RWPE1 (cell line): ENCODE measurements at regions not wholly inside any gene's neighbourhood (a gene's known extent, or its start where the extent isn't known, plus 50 kb on each side); places are given as distances from the start of the nearest gene placed in this dataset.

ENCODE experiments used
- CTCF ChIA-PET: fragments of 350-600 bp; sonication (Branson Sonifier 250); formaldehyde crosslinking; extraction: SDS; loops from one replicate; lab custom pipeline; 2021; lab: Yijun Ruan, JAX
- POLR2A ChIA-PET: fragments of 400-600 bp; formaldehyde crosslinking; extraction: SDS; loops from one replicate; lab custom pipeline; 2020; ENCODE audit warnings: antibody characterized with exemption; ENCODE audit not compliant: low non-redundant PET; lab: Yijun Ruan, JAX
- DNase-seq: peaks from one replicate; pipeline ENCODE4 v3.0.0; 2012; ENCODE audit warnings: low spot score
- H3K27ac ChIP-seq: fragments of 450-650 bp; 2 replicates; pipeline ENCODE4 v1.5.1; 2017
- CTCF ChIP-seq: fragments of 450-650 bp; conservative IDR thresholded peaks from 2 replicates; pipeline ENCODE4 v1.5.1; 2017; ENCODE audit warnings: low read depth, mild to moderate bottlenecking

DNA sequence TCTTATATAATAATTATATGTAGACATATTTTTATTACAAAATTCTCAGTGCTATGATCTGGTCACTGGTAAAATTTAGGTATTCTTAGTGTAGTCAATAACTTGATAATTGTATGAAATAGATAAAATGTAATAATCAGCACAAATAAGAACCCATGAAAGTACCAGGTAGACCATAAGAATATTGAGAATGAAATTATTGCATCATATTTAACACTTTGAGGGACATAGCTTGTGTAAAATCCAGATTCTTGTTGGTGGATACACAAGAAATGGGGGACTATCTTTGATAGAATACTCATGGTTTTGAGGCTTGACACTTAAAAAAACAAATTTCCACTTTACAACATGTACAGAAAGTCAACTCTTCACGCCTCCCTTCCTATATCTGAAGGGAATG is 898.8 kb upstream of the DDX18 start:
- no peak overlapping the region for H3K27ac ChIP-seq
- ChIA-PET POLR2A (no interaction called here), CTCF (no interaction called here)
- no peak for DNase-seq
- no peak for TF ChIP-seq CTCF

- POLR2A ChIA-PET: no interaction called here
- CTCF ChIA-PET: no interaction called here
- TF ChIP-seq CTCF: no peak
- no peak for DNase-seq
- no peak overlapping the region for H3K27ac ChIP-seq
Measured at GRCh38 chr2:116917196-116917595, 897.3 kb upstream of the DDX18 start.

GRCh38 chr2:116918574-116918973 is 895.9 kb upstream of the DDX18 start:
- ChIA-PET CTCF (interaction anchor here (0.6 kb wide), 1 partner anchor 74 kb away, joined by 3 read pairs; no protein-coding TSS in a partner anchor), POLR2A (no interaction called here)
- TF ChIP-seq CTCF: no peak
- no peak for DNase-seq
- no peak overlapping the region for H3K27ac ChIP-seq

GRCh38 chr2:116922414-116922813 is 892.1 kb upstream of the DDX18 start:
- ChIA-PET CTCF (no interaction called here), POLR2A (no interaction called here)
- no peak overlapping the region for H3K27ac ChIP-seq
- no peak for DNase-seq
- no peak for TF ChIP-seq CTCF

GRCh38 chr2:116924509-116924908 is 890.0 kb upstream of the DDX18 start:
- CTCF ChIA-PET: no interaction called here

DNA sequence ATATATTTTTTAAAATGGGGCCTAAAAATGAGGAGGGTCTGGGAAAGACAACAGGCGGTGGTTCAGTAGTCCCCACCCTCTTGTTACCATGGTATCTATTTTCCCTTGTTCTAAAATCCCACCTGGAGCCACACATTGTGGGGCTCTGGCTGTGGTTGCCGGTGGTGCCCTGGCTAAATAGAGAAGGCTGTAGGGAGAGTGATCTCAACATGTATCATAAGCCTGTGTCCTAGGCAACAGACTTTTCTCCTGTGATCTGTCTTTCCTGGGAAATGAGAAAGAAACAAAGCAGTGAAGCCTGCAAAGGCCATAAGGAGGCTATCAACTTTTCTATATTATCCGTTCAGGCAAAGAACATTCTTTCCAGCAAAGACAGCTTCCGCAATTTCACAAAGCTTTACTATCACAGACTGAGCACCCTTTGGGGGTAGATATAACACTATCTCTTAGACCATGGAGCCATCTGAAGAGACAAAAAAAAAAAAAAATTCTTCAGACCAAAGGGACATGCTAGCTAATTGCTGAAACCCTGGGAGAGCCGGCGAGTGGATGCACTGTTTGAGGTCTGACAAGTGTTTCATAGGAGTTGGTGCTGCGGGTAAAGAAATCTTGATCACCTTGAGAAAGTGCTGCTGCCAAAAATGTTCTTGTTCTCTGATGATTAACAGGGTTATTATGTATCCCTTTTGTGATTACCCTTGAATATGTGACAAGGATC is 879.2 kb upstream of the DDX18 start:
- TF ChIP-seq CTCF: no peak
- POLR2A ChIA-PET: no interaction called here
- no peak for DNase-seq
- CTCF ChIA-PET: interaction anchor here (0.7 kb wide), 1 partner anchor 38 kb away, joined by 3 read pairs; no protein-coding TSS in a partner anchor
- H3K27ac ChIP-seq: no peak overlapping the region

More at GRCh38 chr2:116924509-116924908, 890.0 kb upstream of the DDX18 start:
- H3K27ac ChIP-seq: no peak overlapping the region
- DNase-seq: no peak
- POLR2A ChIA-PET: no interaction called here
- no peak for TF ChIP-seq CTCF
